H1 (cell line): ENCODE measurements at regions not wholly inside any gene's neighbourhood (a gene's known extent, or its start where the extent isn't known, plus 50 kb on each side); places are given as distances from the start of the nearest gene placed in this dataset.

Experiments used
- CTCF ChIA-PET: fragments of 300-600 bp; sonication (Branson Sonifier 250); formaldehyde crosslinking; loops from one replicate; lab custom pipeline; 2021; ENCODE audit not compliant: partially characterized antibody; lab: Charles Lee
- POLR2A ChIA-PET: fragments of 300-600 bp; sonication (Branson Sonifier 250); formaldehyde crosslinking; loops from one replicate; lab custom pipeline; 2021; ENCODE audit warnings: inconsistent platforms; ENCODE audit not compliant: partially characterized antibody; lab: Charles Lee
- DNase-seq, 2 experiments: peaks; one replicate each; pipeline versions ENCODE4 v3.0.0 to v3.0.0-alpha.2; 2010 to 2022; ENCODE audit warnings: low spot score in 2 of 2, low read depth in 1 of 2, mixed read lengths in 1 of 2
- FAIRE-seq: peaks from 2 replicates; lab custom pipeline; 2011; peaks lifted over from hg19 to GRCh38; lab: Jason Lieb, UNC
- H2AFZ ChIP-seq: 2 replicates; pipeline ENCODE4 v1.8.1; 2012; ENCODE audit warnings: low read length, inconsistent platforms
- H2AK5ac ChIP-seq: 2 replicates; pipeline ENCODE4 v1.6.1; 2013; ENCODE audit warnings: low read depth, low read length
- H2BK120ac ChIP-seq: replicated peaks from 2 replicates; pipeline ENCODE3; 2013; ENCODE audit warnings: low read depth, low read length, inconsistent platforms
- H2BK12ac ChIP-seq: 2 replicates; pipeline ENCODE4 v1.6.1; 2013; ENCODE audit warnings: low read depth, low read length
- H2BK15ac ChIP-seq: 2 replicates; pipeline ENCODE4 v1.6.1; 2013; ENCODE audit warnings: low read length
- H2BK20ac ChIP-seq: 2 replicates; pipeline ENCODE4 v1.6.1; 2013; ENCODE audit warnings: low read length
- H2BK5ac ChIP-seq: 2 replicates; pipeline ENCODE4 v1.6.1; 2013; ENCODE audit warnings: low read depth, low read length
- H3K14ac ChIP-seq: 2 replicates; pipeline ENCODE4 v1.6.1; 2013; ENCODE audit warnings: inconsistent platforms; ENCODE audit not compliant: insufficient read length
- H3K18ac ChIP-seq: 2 replicates; pipeline ENCODE4 v1.6.1; 2013; ENCODE audit warnings: low read length; ENCODE audit errors: extremely low read depth
- H3K23ac ChIP-seq: 2 replicates; pipeline ENCODE4 v1.6.1; 2013; ENCODE audit warnings: inconsistent platforms; ENCODE audit not compliant: insufficient read length
- H3K23me2 ChIP-seq: 2 replicates; pipeline ENCODE4 v1.6.1; 2013; ENCODE audit warnings: low read depth, low read length
- H3K27ac ChIP-seq: 2 replicates; pipeline ENCODE4 v1.6.1; 2011; ENCODE audit warnings: low read depth, low read length, inconsistent platforms
- H3K27me3 ChIP-seq, 4 experiments: replicated peaks in 1 of 4; 1 replicate in 1 of 4; 2 replicates in 3 of 4; pipeline versions ENCODE4 v1.6.1 to v1.8.1; 2011 to 2013; ENCODE audit warnings: low read length in 3 of 4, mild to moderate bottlenecking in 3 of 4, inconsistent platforms in 2 of 4, mixed read lengths in 2 of 4, moderate library complexity in 1 of 4; ENCODE audit not compliant: control insufficient read depth in 3 of 4, insufficient read depth in 3 of 4; ENCODE audit errors: extremely low read depth in 1 of 4
- H3K36me3 ChIP-seq, 4 experiments: 2 replicates each; pipeline versions ENCODE4 v1.6.1 to v1.8.1; 2011 to 2013; ENCODE audit warnings: mild to moderate bottlenecking in 4 of 4, low read length in 3 of 4, moderate library complexity in 2 of 4, control low read depth in 1 of 4, inconsistent platforms in 1 of 4; ENCODE audit not compliant: insufficient read depth in 4 of 4, control insufficient read depth in 2 of 4
- H3K4ac ChIP-seq: replicated peaks from 2 replicates; pipeline ENCODE3; 2013; ENCODE audit warnings: low read length, low read depth, mixed read lengths, inconsistent platforms; ENCODE audit not compliant: insufficient read length
- H3K4me1 ChIP-seq, 4 experiments: replicated peaks in 1 of 4; 1 replicate in 1 of 4; 2 replicates in 3 of 4; pipeline versions ENCODE4 v1.6.1 to v1.8.1; 2011 to 2013; ENCODE audit warnings: low read length in 3 of 4, inconsistent platforms in 2 of 4, mixed read lengths in 1 of 4; ENCODE audit not compliant: insufficient read depth in 4 of 4, control insufficient read depth in 3 of 4
- H3K4me2 ChIP-seq, 2 experiments: 2 replicates each; pipeline versions ENCODE4 v1.6.1 to v1.8.1; 2011 to 2013; ENCODE audit warnings: low read depth in 2 of 2, low read length in 2 of 2, control low read depth in 1 of 2, inconsistent platforms in 1 of 2, mild to moderate bottlenecking in 1 of 2; ENCODE audit not compliant: insufficient read depth in 1 of 2
- H3K4me3 ChIP-seq, 4 experiments: fragments of 200-600, 300-600 bp in 1 of 4; sonication (generic), shearing (Covaris generic), sonication (Bioruptor Twin) in 1 of 4; 2 replicates each; pipeline versions ENCODE4 v1.5.1 to v1.8.1; 2011 to 2016; ENCODE audit warnings: low read length in 4 of 4, low read depth in 3 of 4, control low read depth in 2 of 4, inconsistent platforms in 2 of 4, mild to moderate bottlenecking in 2 of 4, mixed read lengths in 1 of 4, moderate library complexity in 1 of 4; ENCODE audit not compliant: insufficient read depth in 2 of 4; ENCODE audit errors: extremely low read depth in 1 of 4
- H3K56ac ChIP-seq: replicated peaks from 2 replicates; pipeline ENCODE3; 2013; ENCODE audit warnings: low read depth, mild to moderate bottlenecking, mixed read lengths, low read length, inconsistent platforms; ENCODE audit not compliant: insufficient read length
- H3K79me1 ChIP-seq: 2 replicates; pipeline ENCODE4 v1.6.1; 2013; ENCODE audit warnings: low read depth, low read length, control low read depth
- H3K79me2 ChIP-seq, 2 experiments: 2 replicates each; pipeline versions ENCODE4 v1.6.1 to v1.8.1; 2012 to 2013; ENCODE audit warnings: low read length in 2 of 2, mild to moderate bottlenecking in 2 of 2, inconsistent platforms in 1 of 2; ENCODE audit not compliant: insufficient read depth in 2 of 2, control insufficient read depth in 1 of 2
- H3K9ac ChIP-seq, 4 experiments: replicated peaks in 1 of 4; 1 replicate in 1 of 4; 2 replicates in 3 of 4; pipeline versions ENCODE4 v1.6.1 to v1.8.1; 2011 to 2013; ENCODE audit warnings: low read depth in 3 of 4, low read length in 3 of 4, control low read depth in 2 of 4, mild to moderate bottlenecking in 2 of 4, moderate library complexity in 2 of 4, inconsistent platforms in 1 of 4; ENCODE audit errors: extremely low read depth in 1 of 4
- H3K9me3 ChIP-seq, 2 experiments: 2 replicates each; pipeline versions ENCODE4 v1.6.1 to v1.8.1; 2012 to 2013; ENCODE audit warnings: mild to moderate bottlenecking in 2 of 2, moderate library complexity in 2 of 2, control low read depth in 1 of 2, inconsistent platforms in 1 of 2, low read depth in 1 of 2, low read length in 1 of 2, mixed read lengths in 1 of 2; ENCODE audit not compliant: insufficient read depth in 2 of 2
- H4K20me1 ChIP-seq, 2 experiments: replicated peaks in 1 of 2; 2 replicates each; pipeline versions ENCODE3 to v1.8.1; 2011 to 2013; ENCODE audit warnings: inconsistent platforms in 2 of 2, low read length in 2 of 2, mild to moderate bottlenecking in 1 of 2; ENCODE audit not compliant: insufficient read depth in 2 of 2, control insufficient read depth in 1 of 2
- H4K5ac ChIP-seq: 2 replicates; pipeline ENCODE4 v1.6.1; 2013; ENCODE audit warnings: low read length, low read depth, mixed read lengths, inconsistent platforms; ENCODE audit not compliant: insufficient read length
- H4K8ac ChIP-seq: 2 replicates; pipeline ENCODE4 v1.8.0; 2013; ENCODE audit warnings: mild to moderate bottlenecking, moderate library complexity, low read length, inconsistent platforms; ENCODE audit not compliant: insufficient read depth; ENCODE audit errors: extremely low read depth
- H4K91ac ChIP-seq: replicated peaks from 2 replicates; pipeline ENCODE3; 2013; ENCODE audit warnings: low read length, mixed read lengths, inconsistent platforms; ENCODE audit not compliant: insufficient read length
- ATF3 ChIP-seq: IDR thresholded peaks from 2 replicates; pipeline ENCODE4 v1.6.1; 2011; ENCODE audit warnings: low read depth, mild to moderate bottlenecking, low read length; ENCODE audit not compliant: insufficient read depth
- CBX8 ChIP-seq: fragments of 300-800, 300-1000 bp; sonication (generic); IDR thresholded peaks from 2 replicates; pipeline ENCODE4 v1.7.1; 2016; ENCODE audit warnings: low read depth, low read length, borderline replicate concordance
- CTCF ChIP-seq, 3 experiments: IDR thresholded peaks; 1 replicate in 2 of 3; 2 replicates in 1 of 3; pipeline versions ENCODE4 v1.5.1 to v1.6.1; 2011; ENCODE audit warnings: low read length in 3 of 3, mild to moderate bottlenecking in 3 of 3, inconsistent platforms in 2 of 3, low read depth in 1 of 3, moderate library complexity in 1 of 3; ENCODE audit not compliant: insufficient read depth in 1 of 3; ENCODE audit errors: control extremely low read depth in 1 of 3
- E2F6 ChIP-seq: IDR thresholded peaks from 2 replicates; pipeline ENCODE4 v1.6.1; 2012; ENCODE audit warnings: inconsistent platforms
- EGR1 ChIP-seq: IDR thresholded peaks from 2 replicates; pipeline ENCODE4 v1.6.1; 2011; ENCODE audit warnings: low read depth, low read length, borderline replicate concordance
- FOSL1 ChIP-seq: IDR thresholded peaks from 2 replicates; pipeline ENCODE4 v1.6.1; 2011; ENCODE audit warnings: mild to moderate bottlenecking, low read depth, low read length, moderate library complexity; ENCODE audit not compliant: insufficient read depth
- KDM5A ChIP-seq: fragments of 200-600 bp; IDR thresholded peaks from 2 replicates; pipeline ENCODE4 v1.7.1; 2012; ENCODE audit warnings: mild to moderate bottlenecking, low read length, inconsistent platforms, mixed read lengths
- TCF12 ChIP-seq: IDR thresholded peaks from 2 replicates; pipeline ENCODE4 v1.6.1; 2011; ENCODE audit warnings: low read depth, mild to moderate bottlenecking, low read length
- TEAD4 ChIP-seq: IDR thresholded peaks from 2 replicates; pipeline ENCODE4 v1.6.1; 2012; ENCODE audit warnings: low read depth, low read length, inconsistent platforms, mixed read lengths
- WGBS, 2 experiments: shearing (Covaris generic) in 1 of 2; methylation state at CpG; one replicate each; pipeline versions ENCODE4 v1.1.6 to v1.1.7; 2013 to 2015; ENCODE audit warnings: low lambda C conversion rate in 2 of 2, mixed read lengths in 2 of 2, inconsistent platforms in 1 of 2, low coverage in 1 of 2, missing lambda C conversion rate in 1 of 2; ENCODE audit not compliant: insufficient replicate concordance in 2 of 2, insufficient coverage in 1 of 2, insufficient read length in 1 of 2; ENCODE audit errors: extremely low coverage in 1 of 2, missing lambda C conversion rate in 1 of 2; 5-methylcytosine and 5-hydroxymethylcytosine counted together

- Histone ChIP-seq H2BK15ac (no peak overlapping the region), H3K4ac (no peak overlapping the region), H3K14ac (no peak overlapping the region), H3K79me1 (no peaks in the 10 kb centered on the region), H3K36me3 (no peaks in the 10 kb centered on the region), H3K27ac (no peak overlapping the region), H2BK12ac (no peak overlapping the region), H3K4me3 (no peak overlapping the region), H3K23me2 (no peaks in the 10 kb centered on the region; the same call in 1 of the 2 replicates), H3K9me3 (no peaks in the 10 kb centered on the region), H3K9ac (no peak overlapping the region), H2BK20ac (no peak overlapping the region), H3K18ac (no peak overlapping the region), H4K8ac (no peak overlapping the region), H2AK5ac (no peak overlapping the region), H3K56ac (no peak overlapping the region), H3K79me2 (no peaks in the 10 kb centered on the region), H3K4me1 (peaks cover 0 to 2% (median 1%) of the 10 kb centered on the region in 4 experiments; a peak in 2 of 7 replicates), H3K23ac (no peak overlapping the region), H3K4me2 (no peak overlapping the region), H4K91ac (no peak overlapping the region), H2BK120ac (no peak overlapping the region), H2BK5ac (no peak overlapping the region), H4K5ac (no peak overlapping the region), H3K27me3 (no peaks in the 10 kb centered on the region), H2AFZ (no peak overlapping the region), H4K20me1 (no peaks in the 10 kb centered on the region)
- POLR2A ChIA-PET = no interaction called here
- FAIRE-seq (no peak), DNase-seq (no peak)
- CTCF ChIA-PET = interaction anchor here (1.6 to 2.1 kb wide), 2 partner anchors 10 to 169 kb away, joined by 3 to 4 read pairs; no protein-coding TSS in a partner anchor
- 90% methylated on average over 2 of the region's 2 CpGs; no CpG with 5 or more reads in 1 of the 2 experiments for WGBS, 2 experiments
- TF ChIP-seq EGR1 = no peak
- no peak for TF ChIP-seq CBX8
- TF ChIP-seq KDM5A = no peak
- no peak for TF ChIP-seq TCF12
- TF ChIP-seq E2F6 = no peak
- no peak for TF ChIP-seq FOSL1
- no peak for TF ChIP-seq CTCF (IDR thresholded peaks at IDR 0.05; ENCODE audit: control extremely low read depth in 1 of 3, insufficient read depth in 1 of 3, low read depth in 1 of 3, low read length in 3 of 3)
- TF ChIP-seq ATF3 = no peak
- TF ChIP-seq TEAD4 = no peak
Observed at GRCh38 chr7:142614116-142614515, 135.2 kb upstream of the PRSS1 start.
